ENCODE measurements at regions not wholly inside any gene's neighbourhood (a gene's known extent, or its start where the extent isn't known, plus 50 kb on each side); places are given as distances from the start of the nearest gene placed in this dataset.

- TF ChIP-seq CTCF (IDR thresholded peaks at IDR 0.05), result no peak
- no peak for TF ChIP-seq POLR2A (IDR thresholded peaks at IDR 0.05)
These were observed 254.4 kb upstream of the CHAC2 start for GRCh38 chr2:53513167-53513666.
